Globus pallidus (tissue), 1 donor: ENCODE measurements at regions not wholly inside any gene's neighbourhood (a gene's known extent, or its start where the extent isn't known, plus 50 kb on each side); places are given as distances from the start of the nearest gene placed in this dataset.

Experiments
- DNase-seq: peaks from one replicate; pipeline ENCODE4 v3.0.0-alpha.2; 2015; ENCODE audit warnings: low spot score

- peak; percentile 18 for DNase-seq
These were observed 216.4 kb upstream of the DPP6 start for GRCh38 chr7:153835712-153836265.

- no peak for DNase-seq
These were observed 213.6 kb upstream of the DPP6 start for GRCh38 chr7:153838591-153838990.

- no peak for DNase-seq
These were observed 211.3 kb upstream of the DPP6 start for GRCh38 chr7:153840861-153841260.

GRCh38 chr7:153847828-153848227 lies 204.4 kb upstream of the DPP6 start:
- DNase-seq = no peak

- DNase-seq = no peak
These were observed 199.9 kb upstream of the DPP6 start for GRCh38 chr7:153852261-153852660.

GRCh38 chr7:153858355-153858754 lies 193.8 kb upstream of the DPP6 start:
- peak; percentile 7 for DNase-seq

GRCh38 chr7:153859239-153859638 lies 193.0 kb upstream of the DPP6 start:
- DNase-seq = no peak

- DNase-seq = peak; percentile 29
These were observed 165.4 kb upstream of the DPP6 start for GRCh38 chr7:153886506-153887441.

GRCh38 chr7:153887749-153888569 lies 164.2 kb upstream of the DPP6 start:
- peak; percentile 11 for DNase-seq

- no peak for DNase-seq
These were observed 160.2 kb upstream of the DPP6 start for GRCh38 chr7:153891990-153892389.

- peak; percentile 31 for DNase-seq
These were observed 149.3 kb upstream of the DPP6 start for GRCh38 chr7:153902862-153903261.

- DNase-seq = no peak
These were observed 140.0 kb upstream of the DPP6 start for GRCh38 chr7:153912211-153912610.

- DNase-seq = no peak
These were observed 132.1 kb upstream of the DPP6 start for GRCh38 chr7:153920126-153920525.

- DNase-seq = no peak
These were observed 131.3 kb upstream of the DPP6 start for GRCh38 chr7:153920897-153921296.

- no peak for DNase-seq
These were observed 130.8 kb upstream of the DPP6 start for GRCh38 chr7:153921408-153921807.

GRCh38 chr7:153930696-153931095 lies 121.5 kb upstream of the DPP6 start:
- no peak for DNase-seq

- DNase-seq = no peak
These were observed 118.2 kb upstream of the DPP6 start for GRCh38 chr7:153934048-153934447.

GRCh38 chr7:153934629-153935028 lies 117.6 kb upstream of the DPP6 start:
- no peak for DNase-seq

- DNase-seq = no peak
These were observed 117.1 kb upstream of the DPP6 start for GRCh38 chr7:153935095-153935494.

- DNase-seq = no peak
These were observed 113.7 kb upstream of the DPP6 start for GRCh38 chr7:153938451-153938850.

- DNase-seq = no peak
These were observed 113.0 kb upstream of the DPP6 start for GRCh38 chr7:153939177-153939576.

- DNase-seq = no peak
These were observed 112.5 kb upstream of the DPP6 start for GRCh38 chr7:153939654-153940053.

- no peak for DNase-seq
These were observed 111.1 kb upstream of the DPP6 start for GRCh38 chr7:153941061-153941460.
